A673 (cell line): ENCODE measurements at regions not wholly inside any gene's neighbourhood (a gene's known extent, or its start where the extent isn't known, plus 50 kb on each side); places are given as distances from the start of the nearest gene placed in this dataset.

Experiments
- BruUV-seq: library from RNA; stranded (reverse); fragments of 400-500 nt; replicated peaks from 2 replicates; lab custom pipeline; 2021; lab: Mats Ljungman, UMichigan
- CTCF ChIA-PET: fragments of 300-600 bp; sonication (Branson Sonifier 250); formaldehyde crosslinking; loops from one replicate; lab custom pipeline; 2022; ENCODE audit warnings: antibody characterized with exemption; lab: Charles Lee
- POLR2A ChIA-PET: fragments of 300-600 bp; sonication (Branson Sonifier 250); formaldehyde crosslinking; loops from one replicate; lab custom pipeline; 2022; ENCODE audit warnings: antibody characterized with exemption; ENCODE audit not compliant: low non-redundant PET; lab: Charles Lee
- DNase-seq: peaks from one replicate; pipeline ENCODE4 v3.0.0-alpha.2; 2015; ENCODE audit warnings: low spot score
- H3K27ac ChIP-seq: fragments of 200-600 bp; sonication (generic); 2 replicates; pipeline ENCODE4 v1.5.1; 2016; ENCODE audit warnings: mixed run types, low read depth, mild to moderate bottlenecking, mixed read lengths, antibody characterized with exemption, low read length; ENCODE audit not compliant: poor library complexity, severe bottlenecking
- H3K27me3 ChIP-seq: fragments of 200-600 bp; sonication (generic); replicated peaks from 2 replicates; pipeline ENCODE4 v1.6.1; 2017; ENCODE audit warnings: mixed run types, low read depth, mild to moderate bottlenecking, mixed read lengths, antibody characterized with exemption, low read length; ENCODE audit not compliant: insufficient read depth, poor library complexity
- H3K36me3 ChIP-seq: fragments of 200-600 bp; sonication (generic); 2 replicates; pipeline ENCODE4 v1.6.1; 2016; ENCODE audit warnings: mixed run types, mild to moderate bottlenecking, mixed read lengths, antibody characterized with exemption, low read length; ENCODE audit not compliant: insufficient read depth, poor library complexity, severe bottlenecking
- H3K4me1 ChIP-seq: fragments of 200-600 bp; sonication (generic); 2 replicates; pipeline ENCODE4 v1.6.1; 2017; ENCODE audit warnings: mixed run types, mild to moderate bottlenecking, mixed read lengths, antibody characterized with exemption, low read length; ENCODE audit not compliant: insufficient read depth, poor library complexity, severe bottlenecking
- H3K4me3 ChIP-seq: fragments of 200-600 bp; sonication (generic); 2 replicates; pipeline ENCODE4 v1.5.1; 2016; ENCODE audit warnings: low read depth, mixed run types, mild to moderate bottlenecking, mixed read lengths, low read length; ENCODE audit not compliant: poor library complexity, severe bottlenecking
- H3K9me3 ChIP-seq: fragments of 200-600 bp; sonication (generic); 2 replicates; pipeline ENCODE4 v1.6.1; 2016; ENCODE audit warnings: mixed run types, low read depth, mild to moderate bottlenecking, mixed read lengths, antibody characterized with exemption, low read length; ENCODE audit not compliant: poor library complexity, severe bottlenecking
- EZH2 ChIP-seq: fragments of 200-600 bp; sonication (generic); IDR thresholded peaks from 2 replicates; pipeline ENCODE4 v1.6.1; 2017; ENCODE audit warnings: borderline replicate concordance, low read depth, mild to moderate bottlenecking, mixed read lengths, antibody characterized with exemption, low read length; ENCODE audit not compliant: poor library complexity, severe bottlenecking
- intact Hi-C: fragments of 100-400 bp; cut with micrococcal nuclease; formaldehyde crosslinking; loops from one replicate; pipeline ENCODE4 v1.10.0; 2022; ENCODE audit not compliant: unreplicated experiment
- TF ChIP-seq, protein P1 (sequence below): fragments of 300-800, 200-600 bp; sonication (generic); conservative IDR thresholded peaks from 2 replicates; pipeline ENCODE4 v1.5.1; 2017; ENCODE audit warnings: low read depth, mild to moderate bottlenecking, antibody characterized with exemption, low read length, moderate library complexity, mixed read lengths

GRCh38 chr5:152568016-152568415, 162.9 kb upstream of the NMUR2 start:
- no peaks in the 10 kb centered on the region for H3K36me3 ChIP-seq
- H3K27me3 ChIP-seq, result no peaks in the 10 kb centered on the region
- ChIA-PET POLR2A (no interaction called here), CTCF (no interaction called here)
- no peak overlapping the region for H3K4me3 ChIP-seq
- BruUV-seq, result no TSS peak
- DNase-seq, result no peak
- no peak overlapping the region for H3K27ac ChIP-seq
- intact Hi-C loops, result loop anchor here (10.0 kb wide), 1 partner anchor 1397 kb away; no protein-coding TSS in a partner anchor
- H3K9me3 ChIP-seq, result no peaks in the 10 kb centered on the region
- TF ChIP-seq EZH2, result no peak
- TF ChIP-seq, protein P1, sequence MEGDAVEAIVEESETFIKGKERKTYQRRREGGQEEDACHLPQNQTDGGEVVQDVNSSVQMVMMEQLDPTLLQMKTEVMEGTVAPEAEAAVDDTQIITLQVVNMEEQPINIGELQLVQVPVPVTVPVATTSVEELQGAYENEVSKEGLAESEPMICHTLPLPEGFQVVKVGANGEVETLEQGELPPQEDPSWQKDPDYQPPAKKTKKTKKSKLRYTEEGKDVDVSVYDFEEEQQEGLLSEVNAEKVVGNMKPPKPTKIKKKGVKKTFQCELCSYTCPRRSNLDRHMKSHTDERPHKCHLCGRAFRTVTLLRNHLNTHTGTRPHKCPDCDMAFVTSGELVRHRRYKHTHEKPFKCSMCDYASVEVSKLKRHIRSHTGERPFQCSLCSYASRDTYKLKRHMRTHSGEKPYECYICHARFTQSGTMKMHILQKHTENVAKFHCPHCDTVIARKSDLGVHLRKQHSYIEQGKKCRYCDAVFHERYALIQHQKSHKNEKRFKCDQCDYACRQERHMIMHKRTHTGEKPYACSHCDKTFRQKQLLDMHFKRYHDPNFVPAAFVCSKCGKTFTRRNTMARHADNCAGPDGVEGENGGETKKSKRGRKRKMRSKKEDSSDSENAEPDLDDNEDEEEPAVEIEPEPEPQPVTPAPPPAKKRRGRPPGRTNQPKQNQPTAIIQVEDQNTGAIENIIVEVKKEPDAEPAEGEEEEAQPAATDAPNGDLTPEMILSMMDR, result no peak
- H3K4me1 ChIP-seq, result no peaks in the 10 kb centered on the region

GRCh38 chr5:152572812-152573211, 167.7 kb upstream of the NMUR2 start:
- DNase-seq, result no peak
- no peak overlapping the region for H3K27ac ChIP-seq
- TF ChIP-seq, protein P1, result no peak
- TF ChIP-seq EZH2, result no peak
- no peaks in the 10 kb centered on the region for H3K9me3 ChIP-seq
- H3K27me3 ChIP-seq, result no peaks in the 10 kb centered on the region
- no peaks in the 10 kb centered on the region for H3K4me1 ChIP-seq
- intact Hi-C loops, result no loop called here
- no peak overlapping the region for H3K4me3 ChIP-seq
- POLR2A ChIA-PET, result no interaction called here
- no peaks in the 10 kb centered on the region for H3K36me3 ChIP-seq
- CTCF ChIA-PET, result no interaction called here
- no TSS peak for BruUV-seq

- intact Hi-C loops, result no loop called here
- ChIA-PET POLR2A (no interaction called here), CTCF (no interaction called here)
- DNase-seq, result no peak
- Histone ChIP-seq H3K36me3 (no peaks in the 10 kb centered on the region), H3K27me3 (no peaks in the 10 kb centered on the region), H3K27ac (no peak overlapping the region), H3K4me3 (no peak overlapping the region), H3K4me1 (no peaks in the 10 kb centered on the region), H3K9me3 (no peaks in the 10 kb centered on the region)
- no TSS peak for BruUV-seq
- TF ChIP-seq EZH2, result no peak
- TF ChIP-seq, protein P1, result no peak
Observed at GRCh38 chr5:152584103-152584502, 179.0 kb upstream of the NMUR2 start.
